ENCODE measurements at regions not wholly inside any gene's neighbourhood (a gene's known extent, or its start where the extent isn't known, plus 50 kb on each side); places are given as distances from the start of the nearest gene placed in this dataset.

GRCh38 chr9:11735391-11735790, 957.8 kb upstream of the TYRP1 start:
- WGBS: 91% methylated on average over 1 of the region's 1 CpG
- Histone ChIP-seq H3K36me3 (no peaks in the 10 kb centered on the region), H3K9me3 (peaks cover 13% of the 10 kb centered on the region), H3K4me3 (no peak overlapping the region), H3K27ac (no peak overlapping the region), H3K27me3 (no peaks in the 10 kb centered on the region), H3K4me1 (no peaks in the 10 kb centered on the region)
- no peak for TF ChIP-seq POLR2A (IDR thresholded peaks at IDR 0.05)
- TF ChIP-seq POLR2AphosphoS5 (IDR thresholded peaks at IDR 0.05): no peak
- no peak for TF ChIP-seq EP300 (IDR thresholded peaks at IDR 0.05)
- no peak for TF ChIP-seq CTCF (IDR thresholded peaks at IDR 0.05)
- no peak for DNase-seq (ENCODE audit: low spot score in 2 of 2)

- Histone ChIP-seq H3K4me1 (no peaks in the 10 kb centered on the region), H3K27ac (no peak overlapping the region), H3K4me3 (no peak overlapping the region), H3K27me3 (no peaks in the 10 kb centered on the region), H3K36me3 (no peaks in the 10 kb centered on the region), H3K9me3 (peaks cover 4% of the 10 kb centered on the region)
- no peak for DNase-seq (ENCODE audit: low spot score in 2 of 2)
- WGBS: 83% methylated on average over 1 of the region's 1 CpG
- TF ChIP-seq CTCF (IDR thresholded peaks at IDR 0.05) (no peak), EP300 (IDR thresholded peaks at IDR 0.05) (no peak), POLR2A (IDR thresholded peaks at IDR 0.05) (no peak), POLR2AphosphoS5 (IDR thresholded peaks at IDR 0.05) (no peak)
Measured at GRCh38 chr9:11742471-11742870, 950.7 kb upstream of the TYRP1 start.

- Histone ChIP-seq H3K27me3 (no peaks in the 10 kb centered on the region), H3K4me3 (no peak overlapping the region), H3K27ac (no peak overlapping the region), H3K36me3 (no peaks in the 10 kb centered on the region), H3K9me3 (peaks cover 4% of the 10 kb centered on the region), H3K4me1 (no peaks in the 10 kb centered on the region)
- TF ChIP-seq POLR2A (IDR thresholded peaks at IDR 0.05) (no peak), EP300 (IDR thresholded peaks at IDR 0.05) (no peak)
- 54% methylated on average over 2 of the region's 2 CpGs for WGBS
- DNase-seq (ENCODE audit: low spot score in 2 of 2): no peak
Measured at GRCh38 chr9:11743356-11743755, 949.8 kb upstream of the TYRP1 start.

- DNase-seq (ENCODE audit: low spot score in 2 of 2): no peak
- Histone ChIP-seq H3K27me3 (no peaks in the 10 kb centered on the region), H3K27ac (no peak overlapping the region), H3K4me3 (no peak overlapping the region), H3K4me1 (no peaks in the 10 kb centered on the region), H3K36me3 (no peaks in the 10 kb centered on the region), H3K9me3 (peaks cover 4% of the 10 kb centered on the region)
- no peak for TF ChIP-seq POLR2A (IDR thresholded peaks at IDR 0.05)
- no peak for TF ChIP-seq CTCF (IDR thresholded peaks at IDR 0.05)
- no peak for TF ChIP-seq POLR2AphosphoS5 (IDR thresholded peaks at IDR 0.05)
- no peak for TF ChIP-seq EP300 (IDR thresholded peaks at IDR 0.05)
- 57% methylated on average over 2 of the region's 2 CpGs for WGBS
Measured at GRCh38 chr9:11749396-11749795, 943.8 kb upstream of the TYRP1 start.

DNA sequence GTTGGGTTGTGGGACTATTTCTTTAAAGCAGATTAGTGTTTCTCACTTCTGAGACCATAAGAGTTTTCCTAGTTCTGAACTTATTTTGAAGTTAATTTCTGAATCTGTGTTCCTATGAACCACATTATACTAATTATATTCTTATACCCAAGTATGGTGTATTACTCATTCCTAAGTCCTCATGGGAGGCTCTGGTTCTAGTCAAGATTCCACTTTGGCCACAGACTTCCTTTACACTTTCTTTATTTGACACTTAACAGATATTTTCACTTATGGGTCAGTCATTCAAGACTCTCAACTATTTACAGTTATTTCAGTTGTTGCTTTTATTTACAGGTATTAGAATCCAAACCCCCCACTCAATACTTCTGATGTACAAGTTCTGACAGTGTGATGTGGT, 937.2 kb upstream of the TYRP1 start:
- TF ChIP-seq POLR2AphosphoS5 (IDR thresholded peaks at IDR 0.05): no peak
- TF ChIP-seq EP300 (IDR thresholded peaks at IDR 0.05): no peak
- no peak for TF ChIP-seq CTCF (IDR thresholded peaks at IDR 0.05)
- no peak for TF ChIP-seq POLR2A (IDR thresholded peaks at IDR 0.05)
- no peak overlapping the region for H3K4me3 ChIP-seq
- no peaks in the 10 kb centered on the region for H3K4me1 ChIP-seq
- H3K9me3 ChIP-seq: no peaks in the 10 kb centered on the region
- H3K36me3 ChIP-seq: no peaks in the 10 kb centered on the region
- DNase-seq (ENCODE audit: low spot score in 2 of 2): no peak
- H3K27ac ChIP-seq: no peak overlapping the region
- no peaks in the 10 kb centered on the region for H3K27me3 ChIP-seq

DNA sequence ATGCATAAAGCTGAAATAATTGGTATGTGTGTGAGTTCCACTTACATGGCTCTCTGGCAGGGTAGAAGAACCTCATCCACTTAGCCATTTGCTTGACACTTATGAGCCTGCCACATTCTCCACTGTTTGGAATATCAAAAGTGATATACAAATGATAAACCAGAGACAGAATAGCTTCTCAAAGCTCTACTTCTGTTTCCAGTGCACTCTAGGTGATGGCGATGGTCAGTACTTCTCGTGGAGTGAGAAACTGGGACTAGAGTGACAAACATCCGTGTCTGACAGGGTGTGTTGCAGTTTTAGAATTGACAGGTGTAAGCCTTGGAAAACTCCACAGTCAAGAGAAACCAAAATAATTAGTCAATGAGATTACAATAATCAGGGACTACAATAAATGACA, 935.8 kb upstream of the TYRP1 start:
- DNase-seq (ENCODE audit: low spot score in 2 of 2): no peak
- TF ChIP-seq POLR2AphosphoS5 (IDR thresholded peaks at IDR 0.05) (no peak), CTCF (IDR thresholded peaks at IDR 0.05) (no peak), EP300 (IDR thresholded peaks at IDR 0.05) (no peak), POLR2A (IDR thresholded peaks at IDR 0.05) (no peak)
- no peaks in the 10 kb centered on the region for H3K4me1 ChIP-seq
- H3K27me3 ChIP-seq: no peaks in the 10 kb centered on the region
- 89% methylated on average over 3 of the region's 3 CpGs for WGBS
- no peak overlapping the region for H3K27ac ChIP-seq
- no peak overlapping the region for H3K4me3 ChIP-seq
- H3K9me3 ChIP-seq: no peaks in the 10 kb centered on the region
- H3K36me3 ChIP-seq: no peaks in the 10 kb centered on the region

All from suprapubic skin (tissue), 4 donors.